ENCODE measurements at regions not wholly inside any gene's neighbourhood (a gene's known extent, or its start where the extent isn't known, plus 50 kb on each side); places are given as distances from the start of the nearest gene placed in this dataset.
A peak's percentile ranks its signal among the peaks of the same experiment; 100 is the strongest.

DNA sequence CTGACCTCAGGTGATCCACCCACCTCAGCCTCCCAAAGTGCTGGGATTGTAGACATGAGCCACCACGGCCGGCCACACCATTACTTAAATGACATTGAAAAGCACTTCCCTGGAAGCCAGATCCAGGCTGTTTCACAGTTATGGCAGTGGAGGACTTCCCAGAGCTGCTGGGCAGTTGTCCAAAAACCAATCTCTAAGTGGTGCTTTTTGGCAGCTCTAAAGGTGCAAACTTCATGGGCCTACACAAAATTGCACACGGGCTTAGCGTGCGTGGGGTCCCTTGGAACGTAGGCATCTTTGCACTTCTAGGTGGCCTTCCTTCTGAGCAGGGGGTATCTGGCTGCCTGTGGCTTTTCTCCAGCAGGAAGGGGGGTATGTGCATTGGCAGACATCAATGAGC is 172.3 kb downstream of the SHOX start:
- Histone ChIP-seq H3K4me1 (no peaks in the 10 kb centered on the region), H3K27ac (no peak overlapping the region), H3K27me3 (no peaks in the 10 kb centered on the region), H3K4me3 (no peak overlapping the region), H3K9me3 (no peaks in the 10 kb centered on the region), H3K36me3 (no peaks in the 10 kb centered on the region)
- no peak for ATAC-seq (ENCODE audit: low FRiP score in 2 of 2)
- peak in 1 of 2 donors; percentile 23 for DNase-seq
- TF ChIP-seq EP300 (IDR thresholded peaks at IDR 0.05) = no peak
- no peak for TF ChIP-seq POLR2AphosphoS5 (IDR thresholded peaks at IDR 0.05)
- TF ChIP-seq POLR2A (IDR thresholded peaks at IDR 0.05) = no peak
- TF ChIP-seq, protein P1, sequence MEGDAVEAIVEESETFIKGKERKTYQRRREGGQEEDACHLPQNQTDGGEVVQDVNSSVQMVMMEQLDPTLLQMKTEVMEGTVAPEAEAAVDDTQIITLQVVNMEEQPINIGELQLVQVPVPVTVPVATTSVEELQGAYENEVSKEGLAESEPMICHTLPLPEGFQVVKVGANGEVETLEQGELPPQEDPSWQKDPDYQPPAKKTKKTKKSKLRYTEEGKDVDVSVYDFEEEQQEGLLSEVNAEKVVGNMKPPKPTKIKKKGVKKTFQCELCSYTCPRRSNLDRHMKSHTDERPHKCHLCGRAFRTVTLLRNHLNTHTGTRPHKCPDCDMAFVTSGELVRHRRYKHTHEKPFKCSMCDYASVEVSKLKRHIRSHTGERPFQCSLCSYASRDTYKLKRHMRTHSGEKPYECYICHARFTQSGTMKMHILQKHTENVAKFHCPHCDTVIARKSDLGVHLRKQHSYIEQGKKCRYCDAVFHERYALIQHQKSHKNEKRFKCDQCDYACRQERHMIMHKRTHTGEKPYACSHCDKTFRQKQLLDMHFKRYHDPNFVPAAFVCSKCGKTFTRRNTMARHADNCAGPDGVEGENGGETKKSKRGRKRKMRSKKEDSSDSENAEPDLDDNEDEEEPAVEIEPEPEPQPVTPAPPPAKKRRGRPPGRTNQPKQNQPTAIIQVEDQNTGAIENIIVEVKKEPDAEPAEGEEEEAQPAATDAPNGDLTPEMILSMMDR (IDR thresholded peaks at IDR 0.05) = no peak
- 58 to 65% methylated on average over 6 of the region's 6 CpGs for WGBS, 2 donors

DNA sequence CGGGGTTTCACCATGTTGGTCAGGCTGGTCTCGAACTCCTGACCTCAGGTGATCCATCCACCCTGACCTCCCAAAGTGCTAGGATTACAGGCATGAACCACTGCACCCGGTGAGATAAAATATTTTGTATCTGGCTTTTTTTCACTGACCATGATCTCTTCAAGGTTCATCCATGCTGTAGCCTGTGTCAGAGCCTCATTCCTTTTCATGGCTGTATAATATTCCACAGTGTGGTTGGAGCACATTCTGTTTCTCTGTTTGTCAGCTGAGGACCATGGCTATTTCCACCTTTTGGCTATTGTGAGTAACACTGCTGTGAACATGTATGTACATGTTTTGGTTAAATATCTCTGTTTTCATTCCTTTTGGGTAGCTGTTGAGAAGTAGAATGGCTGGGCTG is 169.2 kb downstream of the SHOX start:
- H3K27me3 ChIP-seq = no peaks in the 10 kb centered on the region
- no peaks in the 10 kb centered on the region for H3K4me1 ChIP-seq
- H3K9me3 ChIP-seq = no peaks in the 10 kb centered on the region
- no peak for ATAC-seq (ENCODE audit: low FRiP score in 2 of 2)
- TF ChIP-seq, protein P1 (IDR thresholded peaks at IDR 0.05) = no peak
- TF ChIP-seq POLR2AphosphoS5 (IDR thresholded peaks at IDR 0.05) (no peak), EP300 (IDR thresholded peaks at IDR 0.05) (no peak), POLR2A (IDR thresholded peaks at IDR 0.05) (no peak)
- DNase-seq = no peak
- no peak overlapping the region for H3K4me3 ChIP-seq
- WGBS, 2 donors = 91 to 95% methylated on average over 3 of the region's 3 CpGs
- H3K27ac ChIP-seq = no peak overlapping the region
- no peaks in the 10 kb centered on the region for H3K36me3 ChIP-seq

DNA sequence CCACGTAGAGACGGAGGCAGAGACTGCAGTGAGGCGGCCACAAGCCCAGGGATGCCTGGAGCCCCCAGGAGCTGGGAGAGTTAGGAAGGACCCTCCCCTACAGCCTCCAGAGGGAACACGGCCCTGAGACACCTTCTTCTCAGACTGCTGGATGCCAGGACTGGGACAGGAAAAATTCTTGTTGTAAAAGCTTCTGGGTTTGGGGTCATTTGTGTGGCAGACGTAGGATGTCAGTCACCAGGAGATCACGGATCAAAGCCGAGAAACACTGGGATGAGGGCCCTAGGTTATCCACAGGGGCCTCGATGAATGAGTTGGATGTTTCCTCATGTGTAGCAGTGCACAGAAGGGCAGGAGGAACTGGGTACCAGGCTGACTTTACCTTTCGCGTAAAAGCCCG is 163.7 kb downstream of the SHOX start:
- DNase-seq = no peak
- Histone ChIP-seq H3K4me3 (no peak overlapping the region), H3K4me1 (no peaks in the 10 kb centered on the region), H3K27ac (no peak overlapping the region), H3K36me3 (no peaks in the 10 kb centered on the region), H3K27me3 (peaks cover 0 to 5% (median 0%) of the 10 kb centered on the region in 4 donors), H3K9me3 (no peaks in the 10 kb centered on the region)
- WGBS, 2 donors = 83 to 84% methylated on average over 11 of the region's 11 CpGs
- no peak for ATAC-seq (ENCODE audit: low FRiP score in 2 of 2)
- TF ChIP-seq POLR2AphosphoS5 (IDR thresholded peaks at IDR 0.05) (no peak), POLR2A (IDR thresholded peaks at IDR 0.05) (no peak), EP300 (IDR thresholded peaks at IDR 0.05) (no peak)
- TF ChIP-seq, protein P1 (IDR thresholded peaks at IDR 0.05) = no peak

DNA sequence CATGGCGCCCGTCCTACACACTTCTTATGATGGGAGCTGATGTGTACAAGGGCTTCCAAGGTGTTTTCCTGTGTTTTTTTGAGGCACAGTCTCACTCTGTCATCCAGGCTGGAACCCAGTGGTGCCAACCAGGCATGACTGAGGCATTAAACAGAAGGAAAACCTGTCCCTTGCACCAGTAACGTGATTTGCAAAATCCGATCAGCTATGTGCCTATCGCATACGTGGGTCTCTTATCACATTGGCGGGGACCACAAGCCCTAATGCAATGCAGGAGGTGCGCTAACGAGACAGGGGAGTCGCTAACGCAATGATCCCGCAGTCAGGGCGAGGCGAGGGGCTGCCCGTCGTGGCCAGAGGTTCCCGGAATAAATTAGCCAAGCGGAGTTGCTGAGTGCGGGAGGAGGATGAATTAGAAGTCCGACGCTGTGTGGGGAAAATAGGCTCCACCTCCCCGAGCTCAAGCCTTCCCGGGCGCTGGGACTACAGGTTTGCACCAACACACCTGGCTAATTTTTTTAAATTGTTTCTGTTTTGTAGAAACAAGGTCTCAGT is 162.7 kb downstream of the SHOX start:
- peaks cover 0 to 5% (median 0%) of the 10 kb centered on the region in 4 donors for H3K27me3 ChIP-seq
- no peak for ATAC-seq (ENCODE audit: low FRiP score in 2 of 2)

More for the DNA sequence above, 162.7 kb downstream of the SHOX start:
- H3K27ac ChIP-seq = no peak overlapping the region
- no peaks in the 10 kb centered on the region for H3K9me3 ChIP-seq
- no peaks in the 10 kb centered on the region for H3K36me3 ChIP-seq
- H3K4me1 ChIP-seq = no peaks in the 10 kb centered on the region
- WGBS, 2 donors = 78 to 83% methylated on average over 24 of the region's 24 CpGs
- no peak for TF ChIP-seq POLR2AphosphoS5 (IDR thresholded peaks at IDR 0.05)
- TF ChIP-seq EP300 (IDR thresholded peaks at IDR 0.05) = no peak
- TF ChIP-seq, protein P1 (IDR thresholded peaks at IDR 0.05) = no peak
- no peak for TF ChIP-seq POLR2A (IDR thresholded peaks at IDR 0.05)
- no peak overlapping the region for H3K4me3 ChIP-seq
- DNase-seq = no peak

All from upper lobe of left lung (tissue), 6 donors.